Fibroblast of skin of right biceps (primary cell): ENCODE measurements at regions not wholly inside any gene's neighbourhood (a gene's known extent, or its start where the extent isn't known, plus 50 kb on each side); places are given as distances from the start of the nearest gene placed in this dataset.
"Not testable (repeated sequence)": the region's sequence is repeated elsewhere in the genome, so short reads cannot be mapped to it uniquely, and the experiment has no call there.

Experiments used
- DNase-seq: peaks from one replicate; pipeline ENCODE4 v3.0.0-alpha.2; 2013

DNA sequence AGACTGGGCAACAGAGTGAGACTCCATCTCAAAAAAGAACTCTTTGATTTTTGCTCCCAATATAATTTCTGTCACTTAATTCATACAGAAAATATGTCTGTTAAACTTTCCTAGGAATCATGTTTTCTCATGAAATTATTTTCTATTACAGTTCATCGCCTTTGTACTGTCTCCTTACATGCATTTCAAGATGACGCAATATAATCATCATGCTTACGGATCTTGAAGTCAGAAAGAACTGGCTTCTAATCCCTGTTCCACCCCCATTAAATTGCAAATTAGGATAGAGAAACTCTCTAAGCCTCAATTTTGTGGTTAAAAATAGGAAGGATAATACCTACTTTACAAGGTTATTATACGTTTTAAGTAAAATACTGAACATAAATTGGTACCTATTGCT is 467.6 kb upstream of the SMIM21 start:
- DNase-seq: no peak

- no peak for DNase-seq
Measured at GRCh38 chr18:75884728-75885127, 457.2 kb upstream of the SMIM21 start.

DNA sequence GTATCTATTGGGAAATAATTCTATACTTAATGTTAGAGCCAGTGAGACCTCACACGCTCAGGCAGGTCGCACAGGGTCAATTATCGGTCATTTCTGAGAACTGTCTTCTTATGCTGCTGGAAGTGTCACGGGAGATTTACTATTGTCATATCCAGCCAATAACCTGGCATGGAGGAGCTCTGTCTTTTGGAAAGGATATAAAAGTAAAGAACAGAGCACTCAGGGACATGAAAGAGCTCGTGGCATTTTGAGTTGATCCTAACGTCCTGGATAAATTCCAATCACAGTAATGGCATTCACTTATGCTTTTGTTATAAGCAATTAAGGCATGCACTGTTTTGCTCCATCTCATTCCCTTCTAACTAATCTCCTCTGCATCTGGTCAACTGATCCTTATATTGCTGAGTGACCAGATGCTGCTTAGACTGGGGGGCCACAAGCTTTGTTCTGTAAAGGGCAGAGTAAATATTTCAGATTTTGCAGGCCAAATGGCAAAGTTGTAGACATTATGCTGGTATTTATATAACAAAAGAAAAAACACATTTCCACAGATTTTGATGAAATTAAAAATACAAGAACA is 453.5 kb upstream of the SMIM21 start:
- no peak for DNase-seq

DNA sequence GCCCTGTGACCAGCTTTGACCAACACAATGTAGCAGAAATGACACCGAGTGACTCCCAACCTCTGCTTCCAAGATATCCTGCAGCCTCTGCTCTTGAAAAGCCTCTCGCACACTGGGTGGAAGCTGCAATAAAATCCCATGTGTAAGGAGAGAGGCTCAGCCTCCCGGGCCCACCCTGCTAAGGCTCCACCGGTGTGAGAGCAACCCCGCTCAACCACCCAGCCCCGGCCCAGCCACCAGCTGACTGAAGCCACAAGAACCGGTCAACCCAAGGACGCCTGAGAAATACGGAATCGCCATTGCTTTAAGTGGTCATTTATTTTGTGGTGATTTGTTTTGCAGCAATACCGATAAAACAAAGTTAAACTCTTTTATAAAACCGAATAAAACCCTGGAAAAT is 452.8 kb upstream of the SMIM21 start:
- no peak for DNase-seq

- DNase-seq: no peak
Measured at GRCh38 chr18:75879196-75879595, 451.7 kb upstream of the SMIM21 start.

GRCh38 chr18:75875559-75875958 is 448.1 kb upstream of the SMIM21 start:
- no peak for DNase-seq

DNA sequence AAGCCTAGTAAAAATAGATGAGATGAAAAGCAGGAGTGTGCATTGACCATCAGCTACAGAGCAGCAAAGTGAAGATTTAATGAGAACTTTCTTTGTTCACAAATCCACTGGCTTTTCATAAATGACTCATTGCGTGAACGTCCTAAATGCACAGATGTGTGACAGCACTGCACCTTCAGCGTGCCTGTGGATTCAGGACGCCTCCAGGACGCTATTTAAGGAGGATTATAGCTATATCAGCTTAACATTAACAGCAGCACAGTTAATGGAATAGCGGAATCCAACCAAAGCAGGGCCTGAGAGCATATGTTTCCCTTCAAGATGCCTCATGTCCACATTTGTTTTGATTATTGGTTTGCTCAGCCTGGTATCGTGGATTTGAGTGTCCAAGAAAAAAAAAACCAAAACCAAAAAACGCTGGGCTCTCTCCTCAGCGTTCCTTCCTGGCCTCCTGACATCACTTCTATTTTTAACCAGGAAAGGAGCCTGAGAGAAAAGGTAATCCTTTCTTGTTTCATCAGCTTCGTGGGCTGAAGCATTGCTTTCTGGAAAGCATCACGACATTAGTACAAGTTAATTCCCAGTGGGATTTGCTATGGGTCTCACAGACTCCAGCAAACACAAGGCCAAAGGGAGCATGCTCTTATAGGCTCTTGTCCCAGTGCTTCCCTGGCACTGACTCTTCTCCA is 447.0 kb upstream of the SMIM21 start:
- no peak for DNase-seq

- DNase-seq: no peak
Measured at GRCh38 chr18:75871596-75871995, 444.1 kb upstream of the SMIM21 start.

DNA sequence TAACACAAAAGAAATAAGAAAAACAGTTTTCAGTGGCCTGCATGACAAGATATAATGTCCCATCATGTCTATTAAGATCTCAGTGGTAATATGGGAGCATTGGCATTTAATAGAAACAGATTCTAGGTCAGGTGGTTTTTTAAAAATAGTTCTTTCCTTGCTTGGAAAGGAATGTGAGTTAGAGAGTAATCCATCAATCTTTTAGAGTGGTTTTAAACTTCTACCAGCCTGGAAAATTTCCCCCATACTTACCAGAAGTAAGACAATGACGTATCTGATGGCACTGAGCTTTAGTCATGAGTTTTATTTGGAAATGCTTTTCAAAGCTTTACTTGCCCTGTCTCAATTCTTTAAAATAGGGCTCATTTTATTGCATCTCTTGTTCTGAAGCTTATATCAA is 441.7 kb upstream of the SMIM21 start:
- DNase-seq: no peak

- no peak for DNase-seq
Measured at GRCh38 chr18:75868031-75868430, 440.5 kb upstream of the SMIM21 start.

GRCh38 chr18:75865639-75866038 is 438.1 kb upstream of the SMIM21 start:
- no peak for DNase-seq

DNA sequence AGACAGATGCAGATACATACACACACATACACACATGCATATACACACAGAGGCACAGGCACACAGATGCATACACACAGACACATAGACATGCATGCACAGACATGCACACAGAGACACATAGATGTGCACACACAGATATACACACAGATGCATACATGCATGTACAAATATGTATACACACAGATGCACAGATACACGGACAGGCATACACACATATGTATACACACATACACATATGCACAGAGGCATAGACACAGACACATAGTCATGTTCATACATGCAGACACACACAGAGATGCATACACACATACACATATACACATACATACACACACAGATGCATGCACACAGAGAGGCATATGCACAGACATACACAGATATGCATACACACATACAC is 437.3 kb upstream of the SMIM21 start:
- no peak for DNase-seq

DNA sequence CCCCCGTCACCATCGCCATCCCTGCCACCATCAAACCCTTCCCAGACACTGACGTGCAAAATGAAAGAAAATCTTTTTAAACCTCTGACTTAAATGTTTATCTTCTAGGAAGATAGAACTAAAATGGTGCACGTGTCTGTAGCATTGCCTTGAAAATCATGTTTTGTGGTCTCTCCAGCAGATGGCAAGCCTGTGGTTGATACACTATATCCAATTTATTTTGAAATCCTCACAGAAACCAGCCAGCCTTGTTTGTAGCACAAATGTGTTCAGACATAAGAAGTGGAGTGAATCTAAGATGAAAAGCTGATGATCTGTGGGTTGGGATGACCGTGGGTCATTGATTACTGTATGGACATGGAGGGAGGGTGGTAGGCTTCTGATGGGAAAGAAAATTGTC is 436.2 kb upstream of the SMIM21 start:
- DNase-seq: no peak

DNA sequence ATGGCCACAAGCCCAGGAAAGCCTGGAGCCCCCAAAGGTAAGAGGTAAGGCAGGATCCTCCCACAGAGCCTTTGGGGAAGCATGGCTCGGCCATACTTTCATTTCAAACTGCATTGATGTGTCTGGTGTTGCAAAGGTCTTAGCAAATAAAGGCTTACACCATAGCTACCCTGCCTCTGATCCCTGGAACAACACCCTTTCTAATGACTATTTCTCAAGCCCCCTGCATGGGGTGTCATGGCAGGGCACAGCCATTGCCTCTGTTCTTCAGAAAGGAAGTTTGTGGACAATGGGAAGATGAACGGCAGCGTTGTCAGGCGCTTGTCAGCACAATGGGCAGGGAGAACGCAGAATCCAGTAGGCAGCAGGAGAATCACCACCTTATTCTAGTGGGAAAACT is 435.0 kb upstream of the SMIM21 start:
- no peak for DNase-seq

DNA sequence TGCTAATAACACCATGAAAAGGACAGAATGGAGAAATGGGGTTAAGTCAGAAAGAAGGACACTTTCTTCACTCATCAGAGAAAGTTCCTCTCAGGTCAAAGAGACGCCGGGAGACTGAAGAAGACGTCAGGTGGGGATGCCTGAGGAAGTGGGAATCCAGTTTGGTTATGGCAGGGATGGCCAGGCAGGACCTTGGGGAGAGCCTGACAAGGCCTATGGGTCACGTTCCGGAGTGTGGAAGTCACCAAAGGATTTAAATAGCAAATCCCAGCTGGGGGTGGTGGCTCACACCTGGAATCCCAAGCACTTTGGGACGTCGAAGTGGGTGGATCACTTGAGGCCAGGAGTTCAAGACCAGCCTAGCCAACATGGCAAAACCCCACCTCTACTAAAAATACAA is 432.7 kb upstream of the SMIM21 start:
- DNase-seq: no peak

DNA sequence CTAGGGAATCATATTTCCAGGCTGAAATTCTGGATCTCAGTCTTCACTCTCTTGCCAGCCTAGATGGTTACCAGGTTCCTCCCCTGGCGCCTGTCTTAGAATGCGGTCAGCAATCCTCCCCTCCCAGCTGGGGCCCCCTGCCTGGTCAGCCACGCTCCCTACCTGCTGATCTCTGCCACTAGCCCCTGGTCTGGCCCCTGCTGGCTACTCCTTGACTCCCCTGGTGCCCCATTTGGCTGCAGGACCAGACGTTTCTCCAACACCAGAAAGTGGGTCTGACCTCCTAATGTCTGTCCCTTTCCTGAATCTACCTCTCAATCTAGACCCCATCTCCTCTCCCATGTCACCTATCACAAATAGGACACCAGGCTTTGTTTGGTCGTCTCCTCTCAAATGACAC is 432.0 kb upstream of the SMIM21 start:
- no peak for DNase-seq

DNA sequence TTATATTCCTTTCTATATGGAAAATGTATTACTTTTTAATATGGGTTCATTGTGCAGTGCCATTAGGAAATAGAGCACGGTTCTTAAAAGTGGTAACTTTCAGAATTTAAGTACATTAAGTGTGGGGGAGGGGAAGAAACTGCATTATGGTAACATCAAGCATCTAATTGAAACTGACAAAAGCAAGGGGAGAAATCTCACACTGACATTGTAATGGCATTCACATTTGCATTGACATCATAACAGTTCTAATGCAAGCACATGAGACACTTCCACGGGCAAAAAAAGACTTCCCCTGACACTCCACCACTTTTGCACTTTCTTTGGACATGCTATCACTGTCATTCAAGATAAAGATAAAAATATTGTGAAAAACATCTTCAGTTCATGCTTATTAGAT is 431.3 kb upstream of the SMIM21 start:
- no peak for DNase-seq

GRCh38 chr18:75857558-75857957 is 430.1 kb upstream of the SMIM21 start:
- no peak for DNase-seq

GRCh38 chr18:75854808-75855207 is 427.3 kb upstream of the SMIM21 start:
- no peak for DNase-seq

GRCh38 chr18:75854174-75854573 is 426.7 kb upstream of the SMIM21 start:
- no peak for DNase-seq

- DNase-seq: no peak
Measured at GRCh38 chr18:75846321-75846720, 418.8 kb upstream of the SMIM21 start.

GRCh38 chr18:75845413-75845812 is 417.9 kb upstream of the SMIM21 start:
- no peak for DNase-seq

- no peak for DNase-seq
Measured at GRCh38 chr18:75844146-75844545, 416.6 kb upstream of the SMIM21 start.

- DNase-seq: no peak
Measured at GRCh38 chr18:75840131-75840530, 412.6 kb upstream of the SMIM21 start.

DNA sequence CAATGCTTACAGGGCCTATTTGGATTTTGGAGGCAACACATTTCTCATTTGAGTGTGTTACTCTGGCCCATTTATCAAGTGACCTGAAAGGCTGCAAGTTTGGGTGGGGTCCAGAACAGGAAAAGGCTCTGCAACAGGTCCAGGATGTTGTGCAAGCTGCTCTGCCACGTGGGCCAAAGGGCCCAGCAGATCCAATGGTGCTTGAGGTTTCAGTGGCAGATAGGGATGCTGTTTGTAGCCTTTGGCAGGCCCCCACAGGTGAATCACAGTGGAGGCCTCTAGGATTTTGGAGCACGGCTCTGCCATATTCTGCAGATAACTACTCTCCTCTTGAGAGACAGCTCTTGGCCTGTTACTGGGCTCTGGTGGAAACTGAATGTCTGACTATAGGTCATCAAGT is 412.2 kb upstream of the SMIM21 start:
- DNase-seq: not testable (repeated sequence)
